Embryonic facial prominence (tissue), 1 donor: ENCODE measurements at regions not wholly inside any gene's neighbourhood (a gene's known extent, or its start where the extent isn't known, plus 50 kb on each side); places are given as distances from the start of the nearest gene placed in this dataset.
"Not testable (repeated sequence)": the region's sequence is repeated elsewhere in the genome, so short reads cannot be mapped to it uniquely, and the experiment has no call there.

Experiments used
- DNase-seq: peaks from one replicate; pipeline ENCODE4 v3.0.0-alpha.2; 2016; ENCODE audit errors: extremely low spot score

DNA sequence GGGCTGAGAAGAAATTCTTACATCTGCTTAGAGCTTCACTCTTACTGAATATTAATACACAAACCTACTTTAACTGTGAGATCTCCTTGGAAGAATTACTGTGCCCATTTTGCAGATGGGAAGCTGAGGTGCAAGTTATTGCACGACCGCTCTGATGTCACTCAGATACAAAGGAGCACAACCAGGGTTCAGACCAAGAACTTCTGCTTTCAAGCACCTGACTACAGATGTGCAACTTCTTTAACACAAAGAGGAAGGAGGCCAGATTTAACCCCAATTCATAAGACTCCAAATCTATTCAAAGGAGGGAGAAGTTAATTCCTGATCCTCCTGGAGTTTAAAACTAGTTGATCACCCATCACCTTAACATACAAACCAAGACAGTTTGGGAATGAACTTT is 232.6 kb downstream of the VRK1 start:
- DNase-seq, result no peak

DNA sequence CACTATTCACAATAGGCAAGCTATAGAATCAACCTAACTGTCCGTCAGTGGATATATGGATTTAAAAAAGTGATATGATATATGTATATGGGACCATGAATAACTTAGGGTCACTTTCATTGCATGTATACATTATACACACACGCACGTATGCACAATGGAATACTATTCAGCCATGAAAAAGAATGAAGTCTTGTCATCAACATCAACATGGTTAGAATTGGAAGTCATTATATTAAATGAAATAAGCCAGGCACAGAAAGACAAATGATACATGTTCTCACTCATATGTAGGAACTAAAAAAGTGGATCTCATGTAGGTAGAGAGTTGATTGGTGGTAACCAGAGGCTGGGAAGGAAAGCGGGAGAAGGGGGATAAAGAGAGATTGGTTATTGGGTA is 234.3 kb downstream of the VRK1 start:
- DNase-seq, result no peak

- DNase-seq, result no peak
Measured at GRCh38 chr14:97033556-97034081, 236.4 kb downstream of the VRK1 start.

DNA sequence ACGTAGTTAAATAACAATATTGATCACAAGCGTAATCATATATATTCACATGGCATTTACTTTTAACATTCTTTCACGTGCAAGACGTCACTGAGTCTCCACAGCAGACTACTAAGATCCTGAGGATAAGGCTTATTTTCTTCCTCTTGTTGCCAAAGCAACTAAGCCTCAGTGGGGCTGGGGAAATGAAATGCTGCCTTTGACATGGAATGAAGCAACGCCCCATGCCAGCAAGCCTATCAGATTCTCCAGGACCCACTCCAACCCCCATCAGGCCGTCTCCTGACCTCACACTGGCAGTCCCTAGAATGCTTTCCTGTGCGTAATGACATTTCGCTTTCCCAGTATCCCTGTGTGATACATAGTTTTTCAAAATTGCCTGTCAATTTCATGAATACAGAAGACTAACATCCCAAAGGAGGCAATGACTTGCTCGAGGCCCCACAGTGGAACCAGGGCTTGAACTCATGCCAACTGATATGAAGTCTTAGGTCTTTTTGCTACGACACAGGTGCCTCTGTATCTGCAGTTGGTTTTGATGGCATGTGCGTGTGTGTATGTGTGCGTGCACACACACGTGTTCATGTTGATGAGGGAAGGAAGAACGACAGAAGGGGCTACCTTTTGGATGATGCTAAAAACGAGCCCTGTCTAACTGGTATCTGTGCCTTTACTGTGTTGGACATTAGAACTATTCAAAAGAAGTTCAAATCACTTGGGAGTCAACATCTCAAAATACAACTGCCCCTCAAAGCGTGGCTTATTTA is 239.1 kb downstream of the VRK1 start:
- DNase-seq, result no peak

DNA sequence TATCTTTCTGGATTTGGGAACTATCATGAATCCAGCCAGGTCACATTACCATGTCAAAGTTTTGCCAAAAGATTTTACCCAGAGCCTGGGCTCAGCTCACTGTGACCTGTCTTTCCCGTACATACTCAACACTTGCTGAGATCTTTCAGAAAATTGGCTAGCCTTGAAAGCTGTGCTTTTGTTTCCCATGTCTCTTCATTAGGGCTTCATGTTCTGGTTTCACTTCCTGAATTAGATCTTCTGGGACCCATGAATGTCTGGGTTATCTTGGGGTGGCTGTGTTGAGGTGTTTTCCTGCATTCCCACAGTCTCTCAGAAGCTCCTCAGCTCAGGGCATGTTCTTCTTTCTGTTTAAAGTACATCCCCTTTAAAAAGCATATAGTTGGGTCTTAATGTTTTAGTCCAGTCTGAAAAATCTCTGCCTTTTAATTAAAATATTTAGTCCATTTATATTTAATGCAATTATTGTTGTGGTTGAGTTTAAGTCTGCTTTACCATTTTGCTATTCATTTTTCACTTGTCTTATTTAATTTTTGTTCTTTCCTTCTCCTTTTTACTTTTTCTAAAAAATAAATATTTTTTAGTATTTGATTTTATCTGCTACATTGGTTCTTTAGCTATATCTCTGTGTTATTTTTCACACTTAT is 242.7 kb downstream of the VRK1 start:
- no peak for DNase-seq

DNA sequence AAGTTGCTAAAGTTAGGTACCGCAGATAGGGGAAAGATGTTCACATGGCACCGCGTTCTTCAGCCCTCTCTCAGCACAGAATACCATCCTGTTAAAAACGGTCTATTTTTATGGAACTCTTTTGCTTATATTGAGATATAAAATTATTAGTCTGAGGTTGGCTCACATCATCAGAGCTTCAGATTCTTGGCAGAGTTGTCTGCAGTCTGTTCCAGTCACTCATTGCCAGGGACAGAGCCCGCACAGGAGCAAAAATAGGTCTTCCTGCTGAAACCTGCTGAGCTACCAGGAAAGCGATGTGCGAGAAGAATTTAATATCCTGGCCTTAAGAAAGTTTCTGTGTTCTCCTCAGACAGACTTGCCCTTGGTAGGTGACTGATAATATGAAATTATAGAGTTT is 249.8 kb downstream of the VRK1 start:
- DNase-seq, result no peak

DNA sequence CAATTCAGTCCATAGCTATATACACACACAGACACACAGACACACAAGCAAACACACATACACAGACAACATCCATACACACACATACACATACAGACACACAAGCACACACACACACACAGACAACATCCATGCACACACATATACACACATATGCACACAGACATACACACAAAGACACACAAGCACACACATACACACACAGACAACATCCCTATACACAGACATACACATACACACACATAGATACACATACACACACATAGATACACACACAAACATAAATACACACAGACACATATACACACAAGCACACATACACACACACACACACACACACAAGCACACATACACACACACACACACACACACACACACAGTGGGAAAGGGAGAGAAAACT is 254.8 kb downstream of the VRK1 start:
- no peak for DNase-seq

DNA sequence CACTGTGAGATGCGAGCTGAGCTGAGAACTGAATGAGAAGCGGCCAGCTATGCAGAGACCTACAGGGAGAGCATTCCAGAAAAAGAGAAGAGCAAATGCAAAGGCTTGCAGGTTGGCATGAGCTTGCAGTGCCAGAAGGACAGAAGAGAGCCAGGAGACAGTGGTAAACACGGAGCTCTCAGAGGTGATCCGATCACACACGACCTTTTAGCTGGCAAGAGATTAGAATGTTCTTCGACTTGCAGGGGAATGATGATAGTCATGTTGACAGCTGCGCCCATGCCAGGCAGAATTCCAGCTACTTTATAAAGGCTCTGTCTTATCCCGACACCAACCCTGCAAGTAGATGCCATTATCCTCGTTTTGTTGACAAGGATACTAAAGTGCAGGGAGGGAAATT is 256.8 kb downstream of the VRK1 start:
- DNase-seq, result no peak

GRCh38 chr14:97055355-97055754 is 258.2 kb downstream of the VRK1 start:
- no peak for DNase-seq

DNA sequence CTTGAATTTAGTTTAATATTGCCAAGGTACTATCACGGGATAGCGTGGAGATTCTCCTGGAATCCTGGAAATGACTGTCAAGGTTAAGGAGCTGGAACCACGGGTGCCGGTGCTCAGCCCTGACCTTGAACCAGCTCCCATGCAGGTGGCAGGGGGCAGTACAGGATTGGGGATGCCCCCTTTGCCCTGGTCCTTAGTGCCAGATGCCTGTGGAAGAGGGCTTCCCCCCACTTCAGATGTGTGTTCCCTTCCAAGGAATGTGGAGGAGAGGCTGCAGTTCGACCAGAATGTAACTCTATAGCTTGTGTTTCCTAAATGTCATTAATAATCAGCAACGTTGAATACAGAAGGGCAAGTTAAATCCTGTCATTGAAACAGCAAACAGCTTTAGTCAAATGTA is 258.9 kb downstream of the VRK1 start:
- DNase-seq, result no peak

- DNase-seq, result no peak
Measured at GRCh38 chr14:97057238-97058073, 260.3 kb downstream of the VRK1 start.

DNA sequence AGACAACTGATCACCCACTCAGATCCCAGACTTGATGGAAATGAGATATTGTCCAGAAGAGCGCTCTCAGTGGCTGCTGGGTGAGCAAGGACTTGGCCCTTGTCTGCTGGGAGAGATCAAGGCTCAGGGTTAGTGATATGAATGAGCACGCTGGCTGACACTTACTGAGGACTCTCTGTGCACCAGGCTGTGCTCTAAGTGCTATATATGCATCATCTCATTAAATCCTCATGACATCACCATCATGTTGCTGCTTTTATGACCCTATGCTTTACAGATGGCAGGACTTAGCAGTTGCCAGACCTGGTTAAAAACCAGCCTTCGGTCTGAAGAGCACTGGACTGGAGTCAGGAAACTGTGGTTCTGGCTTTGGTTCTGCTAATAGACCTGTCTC is 260.9 kb downstream of the VRK1 start:
- no peak for DNase-seq

- no peak for DNase-seq
Measured at GRCh38 chr14:97058589-97058988, 261.4 kb downstream of the VRK1 start.

DNA sequence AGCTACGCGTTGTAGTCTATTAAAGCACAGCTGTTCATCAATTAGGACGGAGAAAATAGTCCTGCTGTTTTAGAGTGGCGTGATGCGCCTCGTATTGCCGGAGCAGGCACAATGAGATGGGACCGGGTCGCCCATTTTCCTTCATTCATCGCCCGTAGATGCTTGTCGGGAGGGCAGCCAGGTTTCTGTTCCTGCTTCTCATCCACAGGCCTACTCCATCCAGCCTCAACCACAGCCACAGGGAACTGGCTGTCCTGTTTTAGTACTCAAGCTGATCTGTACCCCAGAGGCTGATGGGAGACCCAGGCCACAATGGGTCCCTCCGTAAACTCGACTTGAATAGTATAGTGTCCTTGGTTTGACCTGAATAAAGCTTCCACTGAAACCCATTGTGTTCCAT is 264.0 kb downstream of the VRK1 start:
- no peak for DNase-seq

DNA sequence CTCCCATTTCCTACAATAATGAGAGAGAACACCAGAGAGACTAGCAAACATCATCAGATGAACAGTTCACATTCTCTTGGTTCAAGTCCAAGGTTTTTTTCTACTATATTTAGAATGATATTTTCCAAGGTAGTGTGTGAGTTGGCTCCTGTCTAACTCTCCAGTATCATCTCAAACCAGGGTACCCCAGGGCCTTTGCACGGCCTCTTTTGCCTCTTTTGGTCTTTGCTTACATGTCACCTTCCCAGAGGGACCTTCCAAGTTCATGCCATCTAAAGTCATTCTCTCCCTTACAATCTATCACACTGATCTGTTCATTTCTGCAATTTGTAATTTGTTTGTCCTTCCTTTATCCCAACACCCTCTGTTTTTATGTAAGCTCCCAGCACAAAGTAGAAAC is 264.5 kb downstream of the VRK1 start:
- no peak for DNase-seq

DNA sequence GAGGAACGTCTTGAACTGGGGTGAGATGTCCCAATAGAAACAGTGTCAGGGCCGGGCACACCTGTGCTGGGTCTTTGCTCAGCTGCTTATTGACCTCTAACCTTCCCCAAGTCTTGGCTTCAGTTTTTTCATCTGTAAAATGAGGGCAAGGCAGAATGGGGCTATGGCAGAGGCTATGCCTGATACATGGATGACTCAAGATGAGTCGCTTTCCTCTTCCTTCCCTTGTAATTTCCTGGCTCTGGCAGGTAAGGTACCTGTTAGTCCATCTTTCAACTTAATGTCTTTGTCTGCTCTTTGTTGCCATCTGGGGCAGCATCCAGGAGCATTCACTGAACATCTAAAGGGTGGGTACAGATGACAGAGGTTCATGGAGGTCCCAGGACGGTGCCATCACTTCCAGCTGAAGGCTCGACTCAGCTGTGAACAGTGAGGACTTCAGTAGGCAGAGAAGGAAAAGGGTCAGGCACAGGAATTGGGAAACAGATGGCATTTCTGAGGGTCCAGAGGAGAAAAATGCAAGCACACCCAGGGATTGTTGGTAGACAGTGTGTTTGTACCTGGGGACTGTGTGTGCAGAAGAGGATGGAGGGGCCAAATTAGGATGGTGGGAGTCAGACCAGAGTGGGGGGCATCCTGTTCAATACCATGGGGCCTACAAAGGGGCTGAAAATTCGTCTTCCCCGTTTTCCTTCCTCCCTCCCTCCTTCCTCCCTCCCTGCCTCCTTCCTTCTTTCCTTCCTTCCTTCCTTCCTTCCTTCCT is 268.3 kb downstream of the VRK1 start:
- no peak for DNase-seq

DNA sequence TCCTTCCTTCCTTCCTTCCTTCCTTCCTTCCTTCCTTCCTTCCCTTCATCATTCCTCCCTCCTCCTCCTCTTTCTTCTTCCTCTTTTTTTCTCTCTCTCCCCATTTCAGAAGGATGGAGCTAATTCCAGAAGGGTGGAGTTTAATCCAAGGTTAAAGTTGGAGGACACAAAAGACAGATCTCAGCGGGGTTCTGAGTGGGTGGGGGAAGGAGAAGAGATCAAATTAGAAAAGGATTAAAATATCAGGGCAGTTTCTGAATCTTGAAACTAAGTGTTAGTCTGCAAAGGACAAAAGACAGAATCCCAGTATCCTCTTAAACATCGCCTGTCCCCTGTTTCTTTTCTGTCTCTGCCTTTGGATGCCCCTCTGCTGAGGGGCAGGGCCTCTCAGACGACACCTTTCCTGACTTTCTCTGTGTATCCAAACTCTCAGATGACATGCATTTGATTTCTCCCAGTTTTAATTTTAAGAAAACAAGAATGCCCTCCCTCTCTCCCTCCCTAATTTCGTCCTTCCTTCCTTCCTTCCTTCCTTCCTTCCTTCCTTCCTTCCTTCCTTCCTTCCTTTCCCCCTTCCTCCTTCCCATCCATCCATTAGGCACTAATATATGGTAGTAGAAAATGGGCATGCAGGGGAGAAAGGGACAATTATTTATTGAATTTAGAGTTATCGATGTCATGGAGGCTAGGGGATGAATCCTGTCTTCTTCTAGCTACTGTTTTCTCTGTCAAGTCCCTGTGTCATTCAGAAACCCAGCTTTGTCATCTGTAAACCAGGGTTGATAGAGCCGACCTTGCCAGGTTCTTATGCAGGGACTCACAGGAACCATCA is 269.1 kb downstream of the VRK1 start:
- DNase-seq, result no peak

- DNase-seq, result not testable (repeated sequence)
Measured at GRCh38 chr14:97068293-97068692, 271.1 kb downstream of the VRK1 start.

- DNase-seq, result no peak
Measured at GRCh38 chr14:97070259-97070658, 273.1 kb downstream of the VRK1 start.

- DNase-seq, result no peak
Measured at GRCh38 chr14:97071177-97071576, 274.0 kb downstream of the VRK1 start.

- DNase-seq, result no peak
Measured at GRCh38 chr14:97073622-97074021, 276.4 kb downstream of the VRK1 start.
